GM19025 (cell line): ENCODE measurements at regions not wholly inside any gene's neighbourhood (a gene's known extent, or its start where the extent isn't known, plus 50 kb on each side); places are given as distances from the start of the nearest gene placed in this dataset.
"Not testable (repeated sequence)": the region's sequence is repeated elsewhere in the genome, so short reads cannot be mapped to it uniquely, and the experiment has no call there.

Experiments used
- ATAC-seq: cut with Tn5 transposase; IDR thresholded peaks from one replicate; pipeline ENCODE4 v1.9.1; 2021; ENCODE audit warnings: mild to moderate bottlenecking, low read depth, moderate library complexity; ENCODE audit not compliant: unreplicated experiment

DNA sequence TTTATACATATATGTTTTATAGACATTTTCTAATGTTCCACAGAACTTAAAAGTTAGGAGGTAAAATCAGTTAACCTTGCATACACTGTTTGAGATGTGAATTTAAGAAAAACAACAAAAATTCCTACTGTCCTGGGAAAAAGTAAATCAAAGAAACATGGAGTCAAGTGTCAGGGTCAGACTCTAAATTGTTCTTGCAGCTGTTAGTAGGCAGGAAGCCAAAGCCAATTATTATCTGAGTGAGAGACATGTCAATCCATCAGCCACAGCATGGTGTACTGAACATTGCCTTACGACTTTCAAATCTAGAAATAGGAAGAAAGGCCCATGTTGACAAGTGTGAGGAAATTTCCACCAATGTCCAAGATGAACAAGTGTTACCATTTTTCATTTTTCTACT lies 461.2 kb upstream of the MBL2 start:
- ATAC-seq, result no peak

GRCh38 chr10:53230651-53231050 lies 458.1 kb upstream of the MBL2 start:
- ATAC-seq, result no peak

- ATAC-seq, result no peak
Observed at GRCh38 chr10:53223851-53224250, 451.3 kb upstream of the MBL2 start.

- no peak for ATAC-seq
Observed at GRCh38 chr10:53222806-53223205, 450.2 kb upstream of the MBL2 start.

GRCh38 chr10:53209944-53210611 lies 437.5 kb upstream of the MBL2 start:
- no peak for ATAC-seq

DNA sequence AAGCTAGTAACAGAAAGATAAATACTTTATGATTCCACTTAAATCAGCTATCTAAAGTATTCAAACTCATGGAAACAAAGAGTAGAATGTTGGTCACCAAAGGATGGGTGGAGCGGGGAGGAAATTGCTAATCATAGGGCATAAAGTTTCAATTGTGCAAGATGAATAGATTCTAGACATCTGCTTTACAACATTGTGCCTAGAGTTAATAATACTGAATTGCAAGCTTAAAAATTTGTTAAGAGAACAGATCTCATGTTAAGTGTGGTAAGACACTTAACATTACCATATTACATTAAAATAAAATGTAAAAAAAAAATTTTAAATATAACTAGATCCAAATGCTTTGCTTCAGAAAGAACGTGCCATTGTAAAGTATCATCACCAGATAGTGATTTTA lies 411.1 kb upstream of the MBL2 start:
- no peak for ATAC-seq

GRCh38 chr10:53177468-53177867 lies 404.9 kb upstream of the MBL2 start:
- no peak for ATAC-seq

GRCh38 chr10:53166325-53166724 lies 393.7 kb upstream of the MBL2 start:
- ATAC-seq, result no peak

DNA sequence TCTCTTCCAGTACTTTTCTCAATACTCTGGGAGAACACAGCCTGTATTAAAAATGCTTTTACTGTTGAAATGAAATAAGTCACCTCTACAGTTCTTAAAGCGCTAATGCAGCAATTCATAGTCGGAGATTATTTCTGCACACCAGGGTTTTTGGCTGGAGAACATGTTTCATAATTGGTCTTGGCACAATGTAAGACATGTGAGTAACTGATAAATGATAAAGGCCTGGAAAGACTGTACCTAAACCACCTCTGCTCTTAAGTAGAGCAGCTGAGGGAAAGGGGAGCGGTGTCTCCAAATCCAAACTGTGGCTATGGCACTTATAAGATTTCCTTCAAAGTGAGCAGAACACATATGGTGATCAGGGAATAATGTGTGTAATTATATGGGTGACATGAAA lies 390.3 kb upstream of the MBL2 start:
- no peak for ATAC-seq

DNA sequence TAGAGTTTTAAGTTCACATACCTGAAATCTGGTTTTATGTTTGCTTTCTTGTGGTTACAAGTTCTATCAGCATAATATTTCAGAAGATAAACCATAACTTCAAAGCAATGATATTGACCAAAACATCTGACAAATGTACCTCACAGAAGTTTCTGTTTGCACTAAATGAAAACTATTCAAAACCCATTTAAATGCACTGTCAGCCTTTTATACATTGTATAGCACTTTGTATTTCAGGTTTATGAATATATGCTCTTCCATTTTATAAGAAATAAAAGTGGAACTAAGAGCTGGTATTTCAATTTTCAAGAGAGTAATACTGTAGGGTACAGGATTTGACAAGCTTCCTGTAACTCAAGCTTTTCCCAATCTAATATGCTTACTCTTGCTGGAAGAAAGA lies 388.6 kb upstream of the MBL2 start:
- no peak for ATAC-seq

DNA sequence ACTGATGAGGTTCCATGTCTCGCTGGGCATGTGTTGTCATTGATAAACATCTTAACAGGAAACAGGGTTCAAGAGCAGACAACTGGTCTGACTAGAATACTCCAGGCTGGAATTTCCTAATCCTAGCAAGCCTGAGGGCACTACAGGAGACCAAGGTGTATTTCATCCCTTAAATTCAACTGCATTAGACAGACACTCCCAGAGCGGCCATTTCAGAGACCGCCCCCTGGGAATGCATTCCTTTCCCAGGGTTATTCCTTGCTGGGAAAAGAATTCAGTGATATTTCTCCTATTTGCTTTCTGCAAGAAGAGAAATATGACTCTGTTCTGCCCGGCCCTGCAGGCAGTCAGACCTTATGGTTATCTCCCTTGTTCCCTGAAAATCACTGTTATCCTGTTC lies 383.1 kb upstream of the MBL2 start:
- ATAC-seq, result not testable (repeated sequence)

GRCh38 chr10:53153831-53154230 lies 381.2 kb upstream of the MBL2 start:
- no peak for ATAC-seq

GRCh38 chr10:53140506-53140905 lies 367.9 kb upstream of the MBL2 start:
- ATAC-seq, result no peak

- ATAC-seq, result no peak
Observed at GRCh38 chr10:53135897-53136253, 363.3 kb upstream of the MBL2 start.

DNA sequence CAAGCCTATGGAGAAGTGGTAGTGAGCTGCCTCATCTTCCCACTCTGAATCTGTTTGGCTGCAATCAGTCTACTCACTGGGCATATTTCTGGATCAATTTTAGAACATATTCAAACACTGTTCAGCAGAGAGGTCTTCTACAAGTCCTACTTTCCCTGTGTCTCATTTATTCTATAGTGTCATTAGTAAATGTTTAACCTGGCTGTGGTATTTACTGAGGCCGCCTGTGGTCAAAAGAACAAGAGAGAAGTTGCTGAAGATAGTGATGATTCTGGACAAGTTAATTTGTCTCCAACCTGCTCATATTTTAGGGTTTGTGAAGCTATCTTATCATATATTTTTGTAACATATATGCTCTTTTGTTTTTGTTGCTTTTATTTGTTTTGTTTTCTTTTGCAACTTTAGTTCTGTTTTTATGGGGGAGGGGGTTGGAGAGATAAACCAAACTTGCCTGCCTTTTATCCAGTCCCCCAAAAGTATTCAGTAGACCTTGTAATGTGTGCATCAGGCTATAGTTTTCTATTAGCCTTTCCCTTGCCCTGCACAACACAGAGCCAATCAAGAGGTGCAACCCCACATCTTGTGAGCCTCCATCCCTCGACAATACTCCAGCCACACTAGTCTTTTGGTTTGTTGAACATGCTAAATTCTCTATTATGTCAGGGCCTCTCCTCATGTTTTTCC lies 362.8 kb upstream of the MBL2 start:
- peak; percentile 73 for ATAC-seq

GRCh38 chr10:53134050-53134449 lies 361.5 kb upstream of the MBL2 start:
- ATAC-seq, result no peak

DNA sequence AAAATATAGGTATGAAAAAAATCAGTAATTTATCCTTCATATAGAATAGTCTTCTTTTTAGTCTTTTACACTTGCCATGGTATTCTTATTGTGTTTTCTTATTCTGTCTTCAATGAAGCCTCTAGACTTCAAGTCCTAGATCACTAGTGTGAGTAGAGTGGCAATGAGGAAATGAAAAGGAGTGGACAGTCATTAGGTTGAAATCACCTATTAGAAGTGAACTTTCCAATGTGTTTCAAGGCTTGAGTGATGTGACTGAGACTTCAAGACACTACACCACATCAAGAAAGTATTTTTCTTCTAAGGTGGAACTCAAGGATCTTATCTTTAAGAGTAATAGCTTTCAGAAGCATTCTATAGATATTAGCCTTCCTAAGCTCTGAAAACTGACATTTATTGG lies 357.8 kb upstream of the MBL2 start:
- no peak for ATAC-seq

DNA sequence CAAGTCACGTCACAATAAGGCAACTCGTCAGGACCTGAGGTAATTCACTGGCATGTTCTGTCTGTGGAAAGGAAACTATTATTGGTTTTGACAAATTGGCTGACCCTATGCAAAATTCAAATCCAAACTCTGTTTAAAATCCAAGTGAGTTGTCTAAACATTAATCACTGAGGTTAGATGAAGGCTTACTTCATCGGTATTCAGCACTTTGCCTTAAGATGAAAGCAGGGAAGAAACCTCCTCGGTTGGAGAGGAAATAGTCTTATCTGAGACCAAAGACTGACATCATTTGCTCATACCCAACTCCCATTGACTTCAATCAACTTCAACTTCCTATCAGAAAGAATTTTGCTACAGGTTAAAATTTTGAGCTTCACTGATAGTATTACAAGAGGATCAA lies 355.1 kb upstream of the MBL2 start:
- ATAC-seq, result no peak

DNA sequence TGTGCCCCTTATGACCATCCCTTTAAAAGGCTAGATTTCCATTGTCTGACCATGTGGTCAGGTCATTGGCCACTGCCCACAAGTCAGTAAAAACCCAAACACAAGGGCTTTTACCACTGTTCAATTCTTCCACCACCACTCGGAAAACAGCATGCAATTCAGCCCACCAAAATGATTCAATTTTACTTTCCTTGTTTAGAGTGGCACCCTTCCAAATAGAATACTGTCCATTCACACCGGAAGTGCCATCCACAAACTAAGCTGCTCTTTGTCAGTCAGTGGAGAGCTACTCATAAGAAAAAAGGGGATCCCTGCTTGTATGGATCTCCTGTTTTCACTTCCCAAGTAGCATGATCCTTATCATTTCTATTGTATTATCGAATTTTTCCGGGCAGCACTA lies 350.7 kb upstream of the MBL2 start:
- no peak for ATAC-seq

DNA sequence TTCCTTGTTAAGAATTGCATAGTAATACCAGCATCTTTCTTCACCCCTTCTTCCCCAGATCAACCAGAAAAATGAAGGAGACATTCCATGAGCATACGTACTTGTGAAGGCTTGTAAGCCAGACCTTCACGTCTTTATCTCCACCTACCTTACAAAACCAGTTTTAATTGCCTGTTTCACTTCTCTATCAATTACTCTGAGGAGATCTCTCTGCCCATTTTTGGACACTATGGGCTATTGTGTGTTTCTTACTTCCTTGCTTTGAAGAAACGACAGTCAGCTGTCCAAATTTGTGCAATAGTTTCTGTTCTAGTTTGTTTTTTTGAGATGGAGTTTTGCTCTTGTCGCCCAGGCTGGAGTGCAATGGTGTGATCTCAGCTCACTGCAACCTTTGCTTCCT lies 349.7 kb upstream of the MBL2 start:
- no peak for ATAC-seq

GRCh38 chr10:53115660-53116059 lies 343.1 kb upstream of the MBL2 start:
- no peak for ATAC-seq

GRCh38 chr10:53111529-53111928 lies 338.9 kb upstream of the MBL2 start:
- no peak for ATAC-seq

GRCh38 chr10:53109320-53109719 lies 336.7 kb upstream of the MBL2 start:
- ATAC-seq, result no peak
